ENCODE measurements at regions not wholly inside any gene's neighbourhood (a gene's known extent, or its start where the extent isn't known, plus 50 kb on each side); places are given as distances from the start of the nearest gene placed in this dataset.
"Not testable (repeated sequence)": the region's sequence is repeated elsewhere in the genome, so short reads cannot be mapped to it uniquely, and the experiment has no call there.

- DNase-seq, result no peak
Observed at GRCh38 chr12:83889745-83890144, 1022.9 kb downstream of the SLC6A15 start.

- DNase-seq, result no peak
Observed at GRCh38 chr12:83886479-83886878, 1026.1 kb downstream of the SLC6A15 start.

DNA sequence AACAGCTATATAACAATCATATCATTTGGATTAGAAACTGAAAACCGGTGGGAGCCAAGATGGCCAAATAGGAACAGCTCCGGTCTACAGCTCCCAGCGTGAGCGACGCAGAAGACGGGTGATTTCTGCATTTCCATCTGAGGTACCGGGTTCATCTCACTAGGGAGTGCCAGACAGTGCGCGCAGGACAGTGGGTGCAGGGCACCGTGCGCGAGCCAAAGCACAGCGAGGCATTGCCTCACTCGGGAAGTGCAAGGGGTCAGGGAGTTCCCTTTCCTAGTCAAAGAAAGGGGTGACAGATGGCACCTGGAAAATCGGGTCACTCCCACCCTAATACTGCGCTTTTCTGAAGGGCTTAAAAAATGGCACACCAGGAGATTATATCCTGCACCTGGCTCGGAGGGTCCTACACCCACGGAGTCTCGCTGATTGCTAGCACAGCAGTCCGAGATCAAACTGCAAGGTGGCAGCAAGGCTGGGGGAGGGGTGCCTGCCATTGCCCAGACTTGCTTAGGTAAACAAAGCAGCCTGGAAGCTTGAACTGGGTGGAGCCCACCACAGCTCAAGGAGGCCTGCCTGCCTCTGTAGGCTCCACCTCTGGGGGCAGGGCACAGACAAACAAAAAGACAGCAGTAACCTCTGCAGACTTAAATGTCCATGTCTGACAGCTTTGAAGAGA is 1041.5 kb downstream of the SLC6A15 start:
- not testable (repeated sequence) for DNase-seq

GRCh38 chr12:83866477-83866876 is 1046.1 kb downstream of the SLC6A15 start:
- no peak for DNase-seq

DNA sequence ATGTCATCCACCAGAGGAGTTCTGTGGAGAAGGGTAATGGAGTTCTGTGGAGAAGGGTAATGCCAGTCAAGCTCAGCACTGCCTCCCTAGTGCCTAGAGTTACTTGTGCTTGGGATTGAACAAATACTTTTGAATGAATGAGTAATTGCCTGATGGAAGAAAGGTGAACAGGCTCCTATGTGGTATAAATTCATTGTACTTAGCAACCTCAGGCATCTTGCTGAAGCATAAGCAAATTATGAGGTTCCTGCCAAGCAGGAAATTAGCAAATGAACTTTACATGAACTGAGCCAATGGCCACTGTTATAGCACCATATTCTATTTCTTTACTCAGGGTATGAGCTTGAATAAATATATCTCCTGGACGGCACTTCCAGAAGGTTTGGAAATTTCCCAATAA is 1047.2 kb downstream of the SLC6A15 start:
- DNase-seq, result no peak

- DNase-seq, result no peak
Observed at GRCh38 chr12:83864054-83864453, 1048.5 kb downstream of the SLC6A15 start.

- DNase-seq, result no peak
Observed at GRCh38 chr12:83859021-83859420, 1053.6 kb downstream of the SLC6A15 start.

DNA sequence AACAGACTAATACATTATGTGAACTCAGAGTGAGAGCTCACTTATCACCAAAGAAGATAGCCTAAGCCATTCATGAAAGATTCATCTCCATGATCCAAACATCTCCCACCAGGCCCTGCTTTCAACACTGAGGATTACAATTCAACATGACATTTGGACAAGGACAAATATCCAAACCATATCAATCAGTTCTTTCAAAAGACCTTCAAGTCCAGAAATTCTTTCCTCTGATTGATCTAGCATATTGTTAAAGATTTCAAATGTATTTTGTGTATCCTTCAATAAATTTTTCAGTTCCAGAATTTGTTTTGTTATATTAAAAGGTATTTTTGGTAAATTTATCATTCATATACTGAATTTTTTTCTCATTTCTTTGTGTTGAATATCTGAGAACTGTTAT is 1055.8 kb downstream of the SLC6A15 start:
- DNase-seq, result no peak

DNA sequence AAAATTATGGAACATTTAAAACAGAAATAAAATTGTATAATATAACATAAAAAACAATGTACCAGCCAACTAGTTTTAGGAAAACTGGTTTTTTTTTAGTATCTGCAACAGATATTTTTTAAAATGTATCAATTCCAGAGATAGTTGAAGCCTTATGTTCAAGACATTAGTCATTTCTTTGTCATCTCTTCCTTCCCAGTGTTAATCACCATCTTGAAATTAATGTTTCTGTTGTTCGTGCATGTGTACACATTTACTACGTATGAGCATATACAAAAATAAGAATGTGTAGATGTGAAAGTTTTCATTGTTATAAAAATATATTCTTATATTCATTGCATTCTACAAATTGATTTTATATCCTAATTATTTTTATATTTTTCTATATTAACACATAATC is 1062.1 kb downstream of the SLC6A15 start:
- DNase-seq, result no peak

DNA sequence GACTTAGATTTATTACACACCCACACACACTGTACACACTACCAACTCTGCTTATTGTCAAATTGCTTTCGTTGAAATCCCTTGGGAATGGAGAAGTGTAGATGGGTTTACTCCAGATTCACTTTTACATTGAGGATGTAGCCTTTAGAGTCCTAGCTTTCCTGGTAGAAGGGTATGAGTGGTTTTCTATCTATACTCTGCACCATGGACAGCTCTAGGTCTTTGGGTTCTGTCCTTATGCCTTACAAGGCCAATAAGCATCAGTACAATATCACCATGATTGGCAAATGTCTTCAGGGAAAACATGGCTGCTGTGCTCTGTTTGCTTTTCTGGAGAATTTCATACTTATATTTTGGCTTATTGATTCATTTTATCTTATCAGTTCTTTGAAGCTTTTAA is 1063.9 kb downstream of the SLC6A15 start:
- no peak for DNase-seq

DNA sequence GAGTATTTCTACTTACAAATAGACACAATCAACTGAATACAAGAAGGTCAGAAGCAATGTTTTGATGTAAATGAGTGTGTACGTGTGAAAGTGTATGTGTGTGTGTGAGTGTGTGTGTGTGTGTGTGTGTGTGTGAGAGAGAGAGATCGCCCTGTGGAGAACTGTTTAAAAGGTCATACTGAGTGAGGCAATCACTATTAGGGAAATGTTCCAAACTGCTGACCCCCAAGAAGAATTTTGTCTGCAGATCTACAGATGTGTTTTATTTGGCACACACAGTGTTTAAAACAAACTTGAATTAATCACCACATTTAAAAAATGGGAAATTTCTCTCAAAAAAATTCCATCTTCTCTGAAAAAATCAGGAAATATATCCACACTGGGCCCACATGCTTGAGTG is 1069.1 kb downstream of the SLC6A15 start:
- no peak for DNase-seq

- no peak for DNase-seq
Observed at GRCh38 chr12:83841620-83842019, 1071.0 kb downstream of the SLC6A15 start.

- DNase-seq, result no peak
Observed at GRCh38 chr12:83827860-83828259, 1084.7 kb downstream of the SLC6A15 start.

DNA sequence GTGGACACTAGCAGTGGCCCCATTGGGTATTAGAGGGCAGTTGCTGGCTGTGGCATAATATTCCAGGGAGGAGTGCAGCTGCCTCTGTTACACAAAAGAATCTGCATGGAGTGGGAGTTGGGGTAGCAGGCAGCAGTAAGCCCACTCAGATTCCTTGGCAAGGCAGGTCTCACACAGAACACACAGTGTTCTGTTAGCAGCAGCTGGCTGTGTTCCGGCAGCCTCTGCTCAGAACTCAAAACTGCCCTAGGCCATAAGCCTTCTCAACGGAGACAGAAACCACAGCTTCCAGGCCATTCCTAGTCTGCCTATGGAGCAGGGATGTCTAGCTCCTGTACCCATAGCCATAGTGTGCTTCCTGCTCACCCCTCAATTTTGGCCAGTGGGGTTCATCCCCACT is 1085.4 kb downstream of the SLC6A15 start:
- no peak for DNase-seq

DNA sequence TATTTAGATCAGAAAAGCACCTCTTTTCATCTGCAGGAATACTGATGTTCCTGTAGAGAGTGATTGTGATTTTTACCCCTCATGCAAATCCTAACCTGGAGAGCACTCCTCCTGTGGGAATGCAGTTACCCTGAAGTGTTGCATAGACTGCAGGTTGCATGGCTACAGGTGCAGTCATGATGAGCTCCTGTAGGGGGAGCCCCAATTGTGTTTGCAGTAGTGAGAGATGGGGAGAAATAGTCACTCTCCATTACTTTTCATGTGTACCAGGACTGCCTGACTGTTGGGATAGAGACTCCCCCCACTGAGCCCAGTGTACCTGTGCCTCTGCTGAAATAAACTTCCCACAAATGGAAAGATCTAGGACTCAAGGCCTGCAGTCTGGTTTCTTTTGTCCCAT is 1086.5 kb downstream of the SLC6A15 start:
- no peak for DNase-seq

DNA sequence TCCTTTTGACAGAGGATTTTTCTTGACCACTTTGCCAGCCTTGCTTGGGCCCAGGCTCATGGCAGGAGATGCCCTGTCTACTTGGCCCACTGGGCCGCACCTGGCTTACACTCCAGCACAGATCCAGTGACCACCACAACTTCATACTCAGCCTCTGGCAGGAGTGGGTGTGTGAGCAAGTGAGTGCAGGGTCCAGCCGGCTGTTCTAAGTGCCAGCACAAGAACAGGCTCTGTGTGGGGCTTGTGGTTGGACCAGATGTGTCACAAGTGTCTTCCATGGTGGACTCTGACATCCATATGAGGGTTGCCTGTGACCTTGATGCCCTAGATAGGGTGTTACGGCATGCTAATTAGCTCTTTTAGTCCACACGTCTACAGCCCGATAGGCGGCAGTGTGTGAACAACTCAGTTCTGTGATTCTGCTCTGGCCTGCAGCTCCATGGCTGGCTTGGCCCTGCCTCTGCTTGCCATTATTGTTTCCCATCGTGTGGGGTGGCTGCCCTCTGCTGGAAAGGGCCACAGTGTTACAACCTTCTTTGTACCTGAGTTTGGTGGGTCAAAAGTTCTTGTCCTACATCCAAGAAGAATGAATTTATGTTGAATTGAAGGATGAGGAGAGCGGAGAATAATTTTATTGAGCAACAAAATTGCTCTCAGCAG is 1089.1 kb downstream of the SLC6A15 start:
- peak in 1 of 2 donors; percentile 4 for DNase-seq

DNA sequence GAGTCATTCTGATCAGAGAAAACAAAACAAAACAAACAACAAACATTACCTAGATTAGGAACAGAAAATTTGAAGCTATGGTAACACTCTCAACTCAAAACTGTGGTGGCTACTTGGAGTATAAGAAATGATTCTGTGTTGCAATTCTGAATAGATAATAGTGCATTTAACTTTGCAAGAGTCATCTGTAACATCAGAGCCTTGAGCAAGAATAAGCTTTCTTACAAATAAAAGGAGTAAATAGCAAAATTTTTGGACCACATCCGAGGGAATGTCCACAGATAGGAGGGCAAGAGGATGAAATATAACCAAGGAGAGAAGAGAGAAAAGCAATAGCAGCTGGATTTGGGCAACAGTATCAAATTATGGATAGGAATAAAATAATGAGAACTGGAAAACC is 1090.6 kb downstream of the SLC6A15 start:
- DNase-seq, result no peak

DNA sequence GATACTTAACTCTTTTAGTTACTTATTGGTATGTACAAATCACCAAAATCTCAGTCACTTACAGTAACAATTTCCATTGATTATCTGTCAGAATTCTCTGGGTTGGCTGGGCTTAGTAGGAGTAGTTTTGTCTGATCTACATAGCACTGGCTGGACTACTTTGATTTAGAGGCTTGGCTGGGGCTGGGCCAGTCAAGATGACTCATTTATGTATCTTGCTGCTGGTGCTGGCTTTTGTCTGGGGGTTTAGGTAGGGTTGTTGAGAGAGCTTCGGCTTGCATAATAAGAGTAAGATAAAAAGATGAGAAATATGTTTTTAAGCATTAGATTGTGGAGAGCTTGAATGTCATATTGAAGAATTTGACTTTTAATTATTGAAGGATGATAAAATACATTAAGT is 1093.7 kb downstream of the SLC6A15 start:
- DNase-seq, result no peak

DNA sequence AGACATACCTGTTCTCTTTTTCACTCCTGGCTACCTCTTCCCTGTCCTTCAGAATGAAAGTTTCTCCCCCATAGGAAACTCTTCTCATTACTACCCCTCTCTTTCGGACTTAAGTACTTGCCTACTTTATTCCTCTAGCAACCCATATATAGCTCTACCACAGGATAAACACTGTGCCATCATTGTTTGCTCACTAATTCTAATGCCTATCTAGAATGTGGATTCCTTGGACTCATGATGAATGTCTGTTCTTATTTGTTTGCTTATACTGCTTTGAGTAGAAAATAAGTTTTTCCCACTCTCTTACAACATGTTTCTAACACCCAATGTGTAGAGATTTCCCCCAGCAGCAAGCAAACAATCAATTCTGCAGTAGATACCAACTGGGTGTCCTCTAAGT is 1094.9 kb downstream of the SLC6A15 start:
- no peak for DNase-seq

- no peak for DNase-seq
Observed at GRCh38 chr12:83808591-83808990, 1104.0 kb downstream of the SLC6A15 start.

DNA sequence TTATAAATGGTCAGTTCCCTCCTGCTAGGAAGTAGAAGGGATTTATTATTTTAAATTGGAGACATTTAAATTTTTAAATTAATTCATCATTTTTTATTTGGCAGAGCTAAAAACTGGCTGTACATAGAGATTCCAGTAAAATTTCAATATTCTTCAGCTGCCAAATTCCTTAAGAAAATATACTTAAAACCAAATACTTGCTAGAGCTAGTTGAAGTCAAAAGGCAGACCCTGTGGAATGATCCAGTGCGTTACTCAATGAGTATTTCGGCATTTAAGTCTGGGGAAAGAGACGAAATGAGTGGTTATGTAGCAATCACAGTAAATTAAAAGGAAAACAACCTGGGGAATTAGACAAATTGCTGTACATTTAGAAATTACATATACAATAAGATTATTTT is 1104.7 kb downstream of the SLC6A15 start:
- DNase-seq, result no peak

- no peak for DNase-seq
Observed at GRCh38 chr12:83805873-83806272, 1106.7 kb downstream of the SLC6A15 start.

DNA sequence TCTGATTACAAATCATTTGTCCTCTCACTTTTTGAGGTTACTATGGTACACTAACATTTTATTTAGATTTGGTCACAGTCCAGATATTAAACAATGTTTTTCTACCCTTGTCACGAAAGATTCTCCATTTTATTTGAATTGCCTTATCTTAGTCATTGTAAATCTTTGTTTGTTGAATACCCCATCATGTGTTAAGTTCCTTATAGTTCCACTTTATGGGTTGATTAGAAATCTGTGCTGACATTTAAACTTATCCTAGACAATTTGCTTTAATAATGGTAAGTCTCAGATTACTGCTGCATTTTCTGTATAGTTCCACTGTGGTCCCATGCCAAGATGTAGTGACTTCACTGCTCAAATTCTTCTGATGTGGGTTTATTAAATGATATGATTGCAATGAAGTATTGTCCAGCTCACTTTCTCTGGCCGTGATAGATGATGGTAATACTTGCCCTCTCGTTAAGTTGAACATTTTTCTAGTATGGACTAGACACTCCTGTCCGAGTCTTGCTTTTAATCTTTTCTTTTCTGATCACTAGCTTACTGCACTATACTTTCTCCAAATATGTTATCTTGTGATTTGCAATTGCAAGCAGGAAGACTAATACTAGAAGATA is 1107.3 kb downstream of the SLC6A15 start:
- no peak for DNase-seq

DNA sequence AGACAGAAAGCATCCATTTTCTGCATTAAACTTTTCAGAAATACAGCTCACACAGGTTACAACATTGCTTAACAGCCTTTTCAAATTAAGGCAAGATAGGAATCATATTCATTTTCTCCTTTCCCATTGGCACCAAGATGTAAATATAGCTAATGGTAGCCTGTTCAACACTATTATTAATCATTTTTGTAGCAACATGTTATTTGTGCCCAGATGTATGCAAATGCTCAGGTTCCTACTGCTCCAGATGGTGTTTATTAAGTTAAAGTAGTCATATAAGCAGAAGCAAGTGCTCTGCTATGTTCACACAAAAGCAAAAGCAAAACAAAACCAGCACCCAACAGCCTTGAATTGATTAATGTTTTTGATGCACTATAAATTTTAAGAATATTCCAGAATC is 1110.6 kb downstream of the SLC6A15 start:
- DNase-seq, result no peak

DNA sequence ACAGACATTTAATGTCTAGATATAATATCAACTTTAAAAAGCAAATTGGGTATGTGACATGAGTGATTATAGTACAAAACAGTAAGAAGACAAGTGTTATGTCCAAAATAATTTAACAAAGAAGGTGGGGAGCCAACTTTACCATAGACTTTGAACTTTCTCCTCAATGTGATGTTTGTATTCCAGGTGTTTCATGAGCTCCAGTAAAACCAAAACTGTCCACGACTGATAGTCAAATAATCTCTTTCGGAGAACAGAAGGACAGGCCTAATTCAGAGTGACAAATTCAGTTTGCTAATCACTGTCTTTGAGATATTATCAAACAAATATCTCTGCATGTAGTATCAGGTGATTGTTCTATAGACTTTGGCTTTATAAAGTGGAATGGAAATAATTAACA is 1112.6 kb downstream of the SLC6A15 start:
- DNase-seq, result no peak

Measured in CD4-positive, alpha-beta T cell treated with Interleukin-4 for 1 hour (primary cell).